GM08714 (cell line): ENCODE measurements at regions not wholly inside any gene's neighbourhood (a gene's known extent, or its start where the extent isn't known, plus 50 kb on each side); places are given as distances from the start of the nearest gene placed in this dataset.

ENCODE experiments used
- H3K4me3 ChIP-seq: fragments of 200-500 bp; sonication (Bioruptor generic); 2 replicates; pipeline ENCODE4 v1.5.1; 2014; ENCODE audit warnings: mild to moderate bottlenecking, low read length, inconsistent platforms
- ZNF274 ChIP-seq: IDR thresholded peaks from 2 replicates; pipeline ENCODE4 v1.6.1; 2012; ENCODE audit warnings: mild to moderate bottlenecking, low read depth, low read length

DNA sequence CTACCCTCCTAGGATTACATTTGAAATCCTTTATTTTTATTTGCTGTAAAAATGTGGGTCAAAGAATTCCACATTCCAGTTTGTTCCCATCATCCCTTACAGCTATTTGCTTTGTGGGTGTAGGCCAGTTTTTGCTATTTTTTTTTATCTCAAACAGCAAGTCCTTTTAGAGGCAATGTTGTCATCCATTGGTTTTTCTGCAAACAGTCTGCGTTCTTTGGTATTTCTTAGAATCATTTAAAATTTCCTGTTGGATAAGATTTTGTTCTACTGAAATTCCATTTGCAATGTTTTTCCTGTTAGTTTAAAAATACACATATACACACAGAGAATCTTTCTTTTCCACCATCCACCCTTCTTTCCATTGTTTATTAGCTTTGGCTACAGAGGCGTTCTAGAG is 53.3 kb upstream of the STK38L start:
- H3K4me3 ChIP-seq, result no peak overlapping the region
- no peak for TF ChIP-seq ZNF274

GRCh38 chr12:27191531-27191930 is 52.6 kb upstream of the STK38L start:
- H3K4me3 ChIP-seq, result no peak overlapping the region
- no peak for TF ChIP-seq ZNF274

DNA sequence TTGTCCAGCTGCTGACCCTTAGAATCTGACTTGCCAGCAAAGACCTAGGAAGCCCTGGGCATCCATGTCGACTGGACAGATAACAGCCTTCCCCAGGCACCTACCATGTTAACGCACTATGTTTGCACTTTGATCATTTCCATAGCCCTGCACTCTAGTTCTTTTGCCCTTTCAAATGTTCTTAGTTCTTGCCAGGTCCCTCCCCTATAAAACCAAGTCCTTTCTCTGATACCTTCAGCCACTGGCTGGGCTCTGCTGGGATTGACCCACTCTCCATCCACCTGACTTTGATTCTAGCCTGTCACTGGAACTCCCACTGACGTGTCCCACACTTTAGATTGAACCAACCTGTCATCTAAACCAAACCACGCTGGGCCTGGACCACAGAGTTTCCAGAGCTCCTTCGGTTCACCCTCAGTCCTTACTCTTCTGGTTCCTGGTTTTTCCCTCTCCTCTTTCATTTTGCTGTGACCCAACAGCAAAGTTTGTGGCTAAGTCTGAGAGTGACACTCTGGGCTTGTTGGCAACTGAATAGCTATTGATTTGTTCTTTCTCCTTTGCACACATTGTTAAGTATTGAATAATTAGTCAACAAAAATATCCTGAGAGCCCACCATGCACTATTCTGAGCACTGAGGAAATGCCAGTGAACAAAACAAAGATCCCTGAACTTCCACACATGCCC is 51.8 kb upstream of the STK38L start:
- TF ChIP-seq ZNF274, result no peak
- H3K4me3 ChIP-seq, result no peak overlapping the region

DNA sequence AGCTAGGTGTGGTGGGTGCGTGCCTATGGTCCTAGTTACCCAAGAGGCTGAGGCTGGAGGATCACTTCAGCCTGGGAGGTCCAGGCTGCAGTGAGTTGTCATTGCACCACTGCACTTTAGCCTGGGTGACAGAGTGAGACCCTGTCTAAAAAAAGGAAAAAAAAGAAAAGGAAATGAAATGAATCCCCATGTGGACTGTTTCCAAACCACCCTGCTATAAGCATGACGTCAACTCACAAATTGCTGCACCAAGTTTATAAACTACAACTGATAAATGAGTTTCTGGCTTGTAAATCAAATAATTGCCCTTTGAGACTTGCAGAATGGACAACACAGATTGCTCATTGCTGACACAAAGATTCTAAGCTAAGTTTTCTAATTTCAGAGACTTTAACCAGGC is 51.0 kb upstream of the STK38L start:
- TF ChIP-seq ZNF274, result no peak
- H3K4me3 ChIP-seq, result no peak overlapping the region

GRCh38 chr12:27193854-27194544 is 50.1 kb upstream of the STK38L start:
- no peak overlapping the region for H3K4me3 ChIP-seq
- TF ChIP-seq ZNF274, result no peak
